NCI-H1694 (cell line): ENCODE measurements at regions not wholly inside any gene's neighbourhood (a gene's known extent, or its start where the extent isn't known, plus 50 kb on each side); places are given as distances from the start of the nearest gene placed in this dataset.

Experiments used
- DNase-seq: peaks from one replicate; lab custom pipeline; 2025; lab: John Stamatoyannopoulos, UW

- no peak for DNase-seq
Observed at GRCh38 chr10:113420057-113420732, 132.7 kb upstream of the HABP2 start.

DNA sequence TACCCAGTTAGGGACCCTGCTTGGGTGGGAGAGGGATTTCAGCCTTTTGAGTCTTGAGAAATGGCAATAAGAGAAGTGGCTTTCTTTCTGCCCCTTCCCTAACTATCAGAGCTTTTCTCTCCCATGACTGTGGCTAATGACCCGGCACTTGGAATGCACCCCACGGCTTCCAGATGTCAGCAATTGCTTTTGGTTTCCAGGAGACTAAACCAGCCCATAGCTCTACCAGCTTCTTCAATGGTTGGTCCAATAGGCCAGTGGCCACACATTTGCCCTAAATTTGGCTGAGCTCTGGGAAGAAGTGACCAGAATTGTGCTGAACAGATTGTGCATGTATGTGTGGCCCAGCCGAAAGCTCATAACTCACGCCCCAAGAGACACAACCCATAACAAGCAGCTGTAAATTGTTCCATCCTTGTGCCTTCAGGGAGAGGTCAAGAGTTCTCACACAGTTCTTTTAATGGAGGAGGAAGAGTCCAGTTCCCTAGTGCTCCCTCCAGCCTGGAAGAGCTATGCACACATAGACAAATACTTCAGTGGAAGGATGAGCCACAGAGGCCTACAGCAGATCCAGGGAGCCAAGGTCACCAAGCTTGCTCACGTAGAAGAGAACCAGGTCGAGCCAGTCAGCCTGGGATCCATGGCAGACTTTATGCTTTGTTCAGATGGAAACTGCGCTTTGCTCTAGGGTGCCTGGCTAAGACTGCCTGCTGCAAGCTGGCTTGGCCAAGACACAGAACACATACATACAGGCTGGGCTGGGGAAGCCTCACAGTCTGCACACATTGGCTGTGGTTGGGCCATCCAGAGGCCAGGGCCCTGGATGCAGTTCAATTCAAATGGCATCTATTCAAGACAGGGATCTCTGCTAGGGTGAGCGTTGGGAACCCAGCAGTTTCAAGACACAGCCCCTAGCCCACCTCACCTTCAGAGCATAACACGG is 131.8 kb upstream of the HABP2 start:
- DNase-seq = no peak

DNA sequence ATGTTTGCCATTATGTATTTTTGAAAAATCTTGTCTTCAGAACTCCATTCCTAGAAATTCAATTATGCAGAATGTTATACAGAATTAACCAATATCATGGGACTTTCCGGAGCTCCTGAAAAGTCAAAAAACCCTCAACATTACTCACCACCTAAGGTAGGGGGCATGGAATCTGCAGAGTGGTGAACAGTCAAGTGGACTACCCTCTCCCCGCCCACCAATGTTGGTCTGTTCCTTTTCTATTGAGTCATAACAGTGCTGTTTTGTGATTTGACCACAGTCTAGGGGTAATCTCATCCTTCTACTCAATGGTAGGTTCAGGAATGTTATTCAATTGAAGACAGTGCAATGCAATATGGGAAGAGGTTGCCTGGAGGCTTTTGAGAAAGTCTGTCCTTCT is 130.5 kb upstream of the HABP2 start:
- DNase-seq = no peak

DNA sequence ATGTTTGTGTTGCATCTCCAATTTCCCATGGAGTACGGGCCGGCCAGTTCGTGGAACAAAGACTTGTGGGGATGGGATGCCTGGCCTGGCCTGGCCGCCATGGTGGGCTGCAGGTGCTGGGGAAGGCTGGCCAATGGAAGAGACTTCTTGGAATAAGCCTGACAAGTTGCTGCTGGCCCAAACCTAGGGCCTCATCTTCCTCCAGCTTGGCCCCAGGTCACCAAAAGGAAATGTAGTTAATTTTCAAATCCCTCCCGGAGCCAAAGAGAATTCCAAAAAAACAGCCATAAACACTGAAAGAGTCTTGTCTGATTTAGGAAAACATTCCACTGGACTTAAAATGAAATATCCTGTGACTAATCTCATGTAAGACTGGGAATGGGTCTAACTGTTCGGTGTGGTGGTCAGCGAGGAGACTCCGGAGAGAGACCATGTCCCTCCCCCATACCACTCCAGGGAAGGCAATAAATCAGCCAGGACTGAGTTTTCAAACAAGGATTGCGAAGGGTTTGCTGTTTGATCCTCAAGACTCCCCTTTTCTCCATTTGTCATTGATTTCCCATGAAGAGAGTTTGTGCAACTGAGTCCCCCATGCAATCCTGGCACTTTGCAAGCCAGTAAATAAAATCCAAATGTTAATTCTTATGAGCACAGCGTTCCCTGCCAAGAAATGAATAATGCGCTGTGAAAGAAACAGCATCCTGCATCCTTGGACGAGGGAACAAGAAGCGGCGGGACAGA is 128.7 kb upstream of the HABP2 start:
- no peak for DNase-seq

DNA sequence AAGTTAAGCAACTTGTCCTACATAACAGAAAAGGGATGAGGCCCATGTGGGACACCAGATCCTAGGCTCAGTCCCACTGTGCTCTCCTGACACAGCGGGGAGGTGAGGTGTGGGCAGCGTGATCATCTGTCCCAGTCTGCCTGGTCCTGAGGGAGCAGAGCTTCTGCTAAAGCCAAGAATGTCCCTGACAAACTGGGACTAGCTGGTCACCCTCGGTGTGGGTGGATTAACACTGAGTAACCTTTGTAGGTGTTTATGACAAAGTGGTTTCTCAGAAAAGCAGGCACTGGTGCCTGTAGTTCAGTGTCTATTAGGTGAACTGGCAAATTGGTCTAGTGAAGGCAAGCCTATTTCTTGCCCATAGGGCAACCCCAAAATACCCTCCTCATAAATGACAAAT is 127.8 kb upstream of the HABP2 start:
- DNase-seq = no peak

GRCh38 chr10:113425541-113425951 is 127.3 kb upstream of the HABP2 start:
- DNase-seq = no peak

DNA sequence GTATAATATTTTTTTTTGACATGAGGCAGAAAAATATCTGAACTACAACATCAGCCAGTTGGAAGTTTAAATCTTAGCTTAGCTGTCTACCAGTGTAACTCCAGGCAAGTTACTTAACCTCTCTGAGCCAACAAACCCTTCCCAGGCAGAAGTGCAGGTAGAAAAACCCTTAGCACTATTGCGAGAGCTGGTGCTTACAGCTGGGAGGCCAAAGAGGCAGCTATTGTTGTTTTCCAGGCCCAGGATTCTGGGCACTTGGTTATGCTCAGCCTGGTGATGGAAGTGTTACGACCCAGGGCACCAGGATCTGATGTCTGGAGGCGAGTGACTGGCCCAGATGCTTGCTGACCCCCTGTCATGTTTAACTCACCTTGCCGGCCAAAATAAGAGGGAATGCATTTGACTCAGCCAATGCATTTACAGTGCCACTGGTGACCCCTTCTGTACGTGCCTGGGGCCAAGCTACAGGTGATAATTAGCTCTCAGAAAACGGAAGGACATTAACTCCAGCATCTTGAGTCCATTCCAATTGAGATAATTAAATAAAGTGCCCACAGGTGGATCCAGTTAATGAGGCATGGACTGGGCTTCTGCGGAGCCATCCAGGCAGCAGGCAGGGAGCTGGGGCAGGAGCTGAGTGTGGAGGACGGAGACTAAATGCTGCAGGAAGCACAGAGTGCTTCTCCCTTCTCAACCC is 126.5 kb upstream of the HABP2 start:
- no peak for DNase-seq

GRCh38 chr10:113427236-113427735 is 125.6 kb upstream of the HABP2 start:
- DNase-seq = no peak

GRCh38 chr10:113427811-113428558 is 124.9 kb upstream of the HABP2 start:
- DNase-seq = no peak

- DNase-seq = no peak
Observed at GRCh38 chr10:113430634-113431397, 122.0 kb upstream of the HABP2 start.

GRCh38 chr10:113431398-113432160 is 121.3 kb upstream of the HABP2 start:
- no peak for DNase-seq

- DNase-seq = no peak
Observed at GRCh38 chr10:113433711-113434110, 119.1 kb upstream of the HABP2 start.

DNA sequence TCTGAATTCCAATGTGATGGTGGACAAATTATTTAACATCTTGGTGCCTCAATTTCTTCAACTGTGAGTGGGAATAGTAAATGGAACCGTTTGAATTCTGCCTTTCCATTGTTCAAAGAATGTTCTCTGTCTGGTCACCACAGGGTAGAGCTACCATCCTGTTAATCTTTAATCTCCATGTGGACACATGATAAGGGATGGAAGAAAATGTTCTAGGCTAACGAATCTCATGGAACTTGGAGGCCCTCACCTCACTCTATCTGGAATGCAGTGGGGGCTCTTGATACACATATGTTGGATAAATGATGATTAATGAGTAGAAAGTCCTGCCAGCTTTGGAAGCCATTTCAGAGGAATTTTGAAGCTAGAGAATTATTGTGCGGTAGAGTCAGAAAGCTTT is 118.5 kb upstream of the HABP2 start:
- DNase-seq = no peak

DNA sequence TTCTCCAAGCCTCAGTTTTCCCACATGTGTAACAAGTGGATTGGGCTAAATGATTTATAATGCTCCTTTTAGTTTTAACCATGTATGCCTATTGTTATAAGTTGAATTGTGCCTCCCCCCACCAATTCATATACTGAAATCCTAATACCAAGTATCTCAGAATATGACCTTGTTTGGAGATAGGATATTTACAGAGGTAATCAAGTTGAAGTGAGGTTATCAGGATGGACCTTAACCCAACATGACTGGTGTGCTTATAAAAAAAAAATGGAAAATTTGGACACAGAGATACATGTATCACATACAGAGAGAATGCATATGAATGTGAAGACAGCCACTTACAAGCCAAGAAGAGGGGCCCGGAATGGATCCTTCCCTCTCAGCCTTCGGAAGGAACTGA is 117.9 kb upstream of the HABP2 start:
- no peak for DNase-seq

GRCh38 chr10:113435881-113436280 is 117.0 kb upstream of the HABP2 start:
- DNase-seq = no peak

GRCh38 chr10:113436851-113437250 is 116.0 kb upstream of the HABP2 start:
- DNase-seq = no peak

DNA sequence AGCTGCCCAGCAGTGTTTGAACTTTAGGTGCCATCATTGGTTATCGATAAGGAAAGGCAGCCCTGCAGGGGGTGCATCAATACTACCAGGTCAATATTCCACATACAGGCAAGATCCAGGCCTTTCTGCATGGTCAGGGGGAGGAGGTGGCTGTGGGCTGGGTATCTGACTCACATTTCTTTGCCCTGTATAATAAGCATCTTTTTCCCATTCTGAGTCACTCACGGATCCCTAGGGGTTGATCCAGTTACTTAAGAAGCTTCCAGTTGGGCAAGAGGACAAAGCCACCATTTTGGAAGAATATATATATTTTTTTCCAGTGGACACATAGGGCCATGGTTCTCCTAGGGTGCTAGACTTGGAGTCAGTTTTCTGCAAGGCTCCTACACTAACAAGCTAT is 114.2 kb upstream of the HABP2 start:
- DNase-seq = no peak

DNA sequence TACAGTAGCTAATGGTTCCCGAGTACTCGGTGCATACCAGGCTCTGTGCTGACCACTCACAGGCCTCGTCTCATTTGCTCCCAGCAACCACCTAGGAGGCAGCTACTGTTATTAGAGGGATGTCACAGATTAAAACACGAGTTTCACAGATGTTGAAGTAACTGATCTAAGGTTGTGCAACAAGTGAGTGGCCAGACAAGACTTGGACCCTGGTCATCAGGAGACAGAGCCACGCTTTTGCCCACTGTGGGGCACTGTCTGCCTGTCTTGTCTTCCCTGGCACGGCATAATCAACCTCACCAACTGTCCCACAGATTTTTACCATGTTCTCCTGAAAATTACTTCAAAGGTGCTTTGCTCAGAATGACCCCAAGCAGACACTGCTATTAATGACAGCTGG is 111.6 kb upstream of the HABP2 start:
- no peak for DNase-seq

GRCh38 chr10:113441686-113442270 is 111.1 kb upstream of the HABP2 start:
- no peak for DNase-seq
